Osteocyte (in vitro differentiated cells): ENCODE measurements at regions not wholly inside any gene's neighbourhood (a gene's known extent, or its start where the extent isn't known, plus 50 kb on each side); places are given as distances from the start of the nearest gene placed in this dataset.

Experiments
- DNase-seq: peaks from one replicate; pipeline ENCODE4 v3.0.0; 2021; ENCODE audit warnings: mixed read lengths; ENCODE audit not compliant: unreplicated experiment; ENCODE audit errors: extremely low spot score
- H3K27ac Mint-ChIP-seq: one replicate; pipeline ENCODE4 v1.8.0; 2021; ENCODE audit warnings: mild to moderate bottlenecking, mixed read lengths; ENCODE audit not compliant: unreplicated experiment
- H3K27me3 Mint-ChIP-seq: one replicate; pipeline ENCODE4 v1.8.0; 2021; ENCODE audit warnings: mixed read lengths; ENCODE audit not compliant: unreplicated experiment
- H3K36me3 Mint-ChIP-seq: one replicate; pipeline ENCODE4 v1.8.0; 2021; ENCODE audit warnings: mixed read lengths; ENCODE audit not compliant: unreplicated experiment
- H3K4me1 Mint-ChIP-seq: one replicate; pipeline ENCODE4 v1.8.0; 2021; ENCODE audit warnings: mixed read lengths; ENCODE audit not compliant: unreplicated experiment
- H3K4me3 Mint-ChIP-seq: one replicate; pipeline ENCODE4 v1.8.0; 2021; ENCODE audit warnings: mild to moderate bottlenecking, moderate library complexity, mixed read lengths; ENCODE audit not compliant: unreplicated experiment
- H3K9me3 Mint-ChIP-seq: one replicate; pipeline ENCODE4 v1.8.0; 2021; ENCODE audit warnings: mixed read lengths; ENCODE audit not compliant: unreplicated experiment
- TF ChIP-seq, protein P1 (sequence below): fragments of 200-600 bp; sonication (generic); IDR thresholded peaks from 2 replicates; pipeline ENCODE4 v1.5.0; 2021; ENCODE audit warnings: antibody characterized with exemption, mild to moderate bottlenecking, moderate library complexity

- H3K36me3 Mint-ChIP-seq: no peaks in the 10 kb centered on the region
- no peaks in the 10 kb centered on the region for H3K9me3 Mint-ChIP-seq
- peaks cover 6% of the 10 kb centered on the region for H3K4me1 Mint-ChIP-seq
- no peak for DNase-seq
- H3K27ac Mint-ChIP-seq: no peak overlapping the region
- TF ChIP-seq, protein P1, sequence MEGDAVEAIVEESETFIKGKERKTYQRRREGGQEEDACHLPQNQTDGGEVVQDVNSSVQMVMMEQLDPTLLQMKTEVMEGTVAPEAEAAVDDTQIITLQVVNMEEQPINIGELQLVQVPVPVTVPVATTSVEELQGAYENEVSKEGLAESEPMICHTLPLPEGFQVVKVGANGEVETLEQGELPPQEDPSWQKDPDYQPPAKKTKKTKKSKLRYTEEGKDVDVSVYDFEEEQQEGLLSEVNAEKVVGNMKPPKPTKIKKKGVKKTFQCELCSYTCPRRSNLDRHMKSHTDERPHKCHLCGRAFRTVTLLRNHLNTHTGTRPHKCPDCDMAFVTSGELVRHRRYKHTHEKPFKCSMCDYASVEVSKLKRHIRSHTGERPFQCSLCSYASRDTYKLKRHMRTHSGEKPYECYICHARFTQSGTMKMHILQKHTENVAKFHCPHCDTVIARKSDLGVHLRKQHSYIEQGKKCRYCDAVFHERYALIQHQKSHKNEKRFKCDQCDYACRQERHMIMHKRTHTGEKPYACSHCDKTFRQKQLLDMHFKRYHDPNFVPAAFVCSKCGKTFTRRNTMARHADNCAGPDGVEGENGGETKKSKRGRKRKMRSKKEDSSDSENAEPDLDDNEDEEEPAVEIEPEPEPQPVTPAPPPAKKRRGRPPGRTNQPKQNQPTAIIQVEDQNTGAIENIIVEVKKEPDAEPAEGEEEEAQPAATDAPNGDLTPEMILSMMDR: no peak
- H3K27me3 Mint-ChIP-seq: peaks cover 21% of the 10 kb centered on the region
- H3K4me3 Mint-ChIP-seq: no peak overlapping the region
Measured at GRCh38 chr10:28481968-28482367, 51.0 kb upstream of the WAC start.
